H1 (cell line): ENCODE measurements at regions not wholly inside any gene's neighbourhood (a gene's known extent, or its start where the extent isn't known, plus 50 kb on each side); places are given as distances from the start of the nearest gene placed in this dataset.

Experiments used
- BRCA1 ChIP-seq: IDR thresholded peaks from 2 replicates; pipeline ENCODE4 v1.6.1; 2012; ENCODE audit warnings: low read depth, low read length, improper control_type of control experiment
- CBX5 ChIP-seq: fragments of 300-800, 300-1000 bp; sonication (generic); IDR thresholded peaks from 2 replicates; pipeline ENCODE4 v1.7.1; 2016; ENCODE audit warnings: antibody characterized with exemption, low read length, low read depth
- CEBPB ChIP-seq: IDR thresholded peaks from 2 replicates; pipeline ENCODE4 v1.6.1; 2012; ENCODE audit warnings: low read depth, low read length
- EGR1 ChIP-seq: IDR thresholded peaks from 2 replicates; pipeline ENCODE4 v1.6.1; 2011; ENCODE audit warnings: low read depth, low read length, borderline replicate concordance
- KDM1A ChIP-seq: fragments of 200-600, 300-600 bp; sonication (generic); IDR thresholded peaks from 2 replicates; pipeline ENCODE4 v1.7.1; 2016; ENCODE audit warnings: mild to moderate bottlenecking, low read length, borderline replicate concordance
- PHF8 ChIP-seq: fragments of 200-600 bp; sonication (generic); conservative IDR thresholded peaks from 2 replicates; pipeline ENCODE4 v1.7.1; 2012; ENCODE audit warnings: low read depth, mild to moderate bottlenecking, inconsistent platforms, low read length, moderate library complexity
- RFX5 ChIP-seq: IDR thresholded peaks from 2 replicates; pipeline ENCODE4 v1.6.1; 2011; ENCODE audit warnings: low read depth, low read length, improper control_type of control experiment, borderline replicate concordance
- SAP30 ChIP-seq: fragments of 300-600 bp; sonication (generic); IDR thresholded peaks from 2 replicates; pipeline ENCODE4 v1.7.1; 2012; ENCODE audit warnings: low read length, moderate library complexity, mild to moderate bottlenecking, inconsistent platforms; ENCODE audit not compliant: insufficient read depth, insufficient replicate concordance
- SUZ12 ChIP-seq: fragments of 200-600 bp; sonication (generic); IDR thresholded peaks from 2 replicates; pipeline ENCODE4 v1.6.1; 2012; ENCODE audit warnings: mild to moderate bottlenecking, inconsistent platforms, low read length, moderate library complexity, mixed read lengths
- TAF7 ChIP-seq: optimal IDR thresholded peaks from 2 replicates; pipeline ENCODE3; 2011; ENCODE audit warnings: low read depth, mild to moderate bottlenecking, inconsistent platforms, low read length, moderate library complexity, borderline replicate concordance
- TEAD4 ChIP-seq: IDR thresholded peaks from 2 replicates; pipeline ENCODE4 v1.6.1; 2012; ENCODE audit warnings: low read depth, low read length, inconsistent platforms, mixed read lengths
- YY1 ChIP-seq: IDR thresholded peaks from 2 replicates; pipeline ENCODE4 v1.6.1; 2011; ENCODE audit warnings: low read depth, mild to moderate bottlenecking, low read length
- TF ChIP-seq, protein P1 (sequence below): IDR thresholded peaks from 2 replicates; pipeline ENCODE4 v1.6.1; 2011; ENCODE audit warnings: low read depth, mild to moderate bottlenecking, low read length; ENCODE audit not compliant: insufficient read depth

DNA sequence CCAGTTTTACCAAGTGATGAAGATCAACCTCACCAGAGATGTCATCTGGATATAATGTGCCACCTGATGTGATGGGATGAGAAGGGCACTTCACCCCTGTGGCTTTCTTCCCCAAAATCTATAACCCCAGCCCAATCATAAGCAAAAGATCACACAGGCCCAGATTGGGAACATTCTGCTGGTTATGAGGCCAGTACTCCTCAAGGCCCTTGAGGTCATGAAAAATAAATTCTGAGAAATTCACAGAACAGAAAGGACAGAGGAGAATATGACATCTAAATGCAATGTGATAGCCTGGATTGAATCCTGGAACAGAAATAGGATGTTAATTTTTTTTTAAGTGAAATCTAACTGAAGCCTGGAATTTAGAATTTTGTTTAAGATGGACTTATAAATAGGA lies 243.5 kb downstream of the CBLN4 start (continued):
- TF ChIP-seq RFX5 (no peak), TAF7 (no peak), PHF8 (no peak), CEBPB (no peak), SUZ12 (no peak), SAP30 (no peak), YY1 (no peak), BRCA1 (no peak), CBX5 (no peak), TEAD4 (no peak), EGR1 (no peak), KDM1A (no peak)
- TF ChIP-seq, protein P1, sequence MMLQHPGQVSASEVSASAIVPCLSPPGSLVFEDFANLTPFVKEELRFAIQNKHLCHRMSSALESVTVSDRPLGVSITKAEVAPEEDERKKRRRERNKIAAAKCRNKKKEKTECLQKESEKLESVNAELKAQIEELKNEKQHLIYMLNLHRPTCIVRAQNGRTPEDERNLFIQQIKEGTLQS: no peak
- TF ChIP-seq, all 59 proteins: peak for 0
